ENCODE measurements at regions not wholly inside any gene's neighbourhood (a gene's known extent, or its start where the extent isn't known, plus 50 kb on each side); places are given as distances from the start of the nearest gene placed in this dataset.

GRCh38 chr3:177760803-177761202, 563.5 kb upstream of the TBL1XR1 start:
- Histone ChIP-seq H3K27ac (ENCODE audit: low read depth, low read length) (no peak overlapping the region), H3K4me3 (ENCODE audit: low read depth, low read length) (no peak overlapping the region), H3K27me3 (ENCODE audit: control insufficient read depth, insufficient read depth, low read length) (no peaks in the 10 kb centered on the region), H3K9me3 (ENCODE audit: control insufficient read depth, insufficient read depth, low read length) (peaks cover 7% of the 10 kb centered on the region; the same call in 1 of the 2 replicates)
- CTCF ChIA-PET: no interaction called here
- POLR2A ChIA-PET: no interaction called here
- no peak for DNase-seq (ENCODE audit: low read depth, low spot score)
- TF ChIP-seq, protein P1, sequence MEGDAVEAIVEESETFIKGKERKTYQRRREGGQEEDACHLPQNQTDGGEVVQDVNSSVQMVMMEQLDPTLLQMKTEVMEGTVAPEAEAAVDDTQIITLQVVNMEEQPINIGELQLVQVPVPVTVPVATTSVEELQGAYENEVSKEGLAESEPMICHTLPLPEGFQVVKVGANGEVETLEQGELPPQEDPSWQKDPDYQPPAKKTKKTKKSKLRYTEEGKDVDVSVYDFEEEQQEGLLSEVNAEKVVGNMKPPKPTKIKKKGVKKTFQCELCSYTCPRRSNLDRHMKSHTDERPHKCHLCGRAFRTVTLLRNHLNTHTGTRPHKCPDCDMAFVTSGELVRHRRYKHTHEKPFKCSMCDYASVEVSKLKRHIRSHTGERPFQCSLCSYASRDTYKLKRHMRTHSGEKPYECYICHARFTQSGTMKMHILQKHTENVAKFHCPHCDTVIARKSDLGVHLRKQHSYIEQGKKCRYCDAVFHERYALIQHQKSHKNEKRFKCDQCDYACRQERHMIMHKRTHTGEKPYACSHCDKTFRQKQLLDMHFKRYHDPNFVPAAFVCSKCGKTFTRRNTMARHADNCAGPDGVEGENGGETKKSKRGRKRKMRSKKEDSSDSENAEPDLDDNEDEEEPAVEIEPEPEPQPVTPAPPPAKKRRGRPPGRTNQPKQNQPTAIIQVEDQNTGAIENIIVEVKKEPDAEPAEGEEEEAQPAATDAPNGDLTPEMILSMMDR (IDR thresholded peaks at IDR 0.05; ENCODE audit: low read depth, low read length): no peak

- ChIA-PET CTCF (no interaction called here), POLR2A (no interaction called here)
- DNase-seq (ENCODE audit: low read depth, low spot score): no peak
- Histone ChIP-seq H3K27me3 (ENCODE audit: control insufficient read depth, insufficient read depth, low read length) (no peaks in the 10 kb centered on the region), H3K9me3 (ENCODE audit: control insufficient read depth, insufficient read depth, low read length) (peaks cover 7% of the 10 kb centered on the region), H3K4me3 (ENCODE audit: low read depth, low read length) (no peak overlapping the region), H3K27ac (ENCODE audit: low read depth, low read length) (no peak overlapping the region)
- TF ChIP-seq, protein P1 (IDR thresholded peaks at IDR 0.05; ENCODE audit: low read depth, low read length): no peak
Measured at GRCh38 chr3:177764377-177764912, 567.2 kb upstream of the TBL1XR1 start.

DNA sequence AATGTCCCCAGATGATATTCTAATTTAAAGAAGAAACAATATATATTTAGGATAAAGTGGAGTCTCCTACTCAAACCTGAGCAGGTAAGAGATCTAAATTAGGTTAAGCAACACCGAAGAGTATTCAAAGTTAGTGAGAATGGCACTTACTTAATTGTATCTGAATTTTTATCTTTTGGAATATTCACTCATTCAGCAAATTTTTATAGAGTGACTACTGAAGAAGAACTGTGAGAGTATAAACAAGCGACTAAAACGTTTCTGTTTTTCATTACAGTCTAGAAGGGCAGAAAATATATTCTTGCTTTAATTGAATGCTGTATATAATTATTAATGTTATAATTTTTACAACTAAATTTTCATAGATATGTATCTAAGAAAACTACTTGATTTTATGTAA, 567.7 kb upstream of the TBL1XR1 start:
- Histone ChIP-seq H3K4me3 (ENCODE audit: low read depth, low read length) (no peak overlapping the region), H3K27ac (ENCODE audit: low read depth, low read length) (no peak overlapping the region), H3K27me3 (ENCODE audit: control insufficient read depth, insufficient read depth, low read length) (no peaks in the 10 kb centered on the region), H3K9me3 (ENCODE audit: control insufficient read depth, insufficient read depth, low read length) (peaks cover 7% of the 10 kb centered on the region)
- ChIA-PET CTCF (no interaction called here), POLR2A (no interaction called here)
- DNase-seq (ENCODE audit: low read depth, low spot score): no peak
- TF ChIP-seq, protein P1 (IDR thresholded peaks at IDR 0.05; ENCODE audit: low read depth, low read length): no peak

DNA sequence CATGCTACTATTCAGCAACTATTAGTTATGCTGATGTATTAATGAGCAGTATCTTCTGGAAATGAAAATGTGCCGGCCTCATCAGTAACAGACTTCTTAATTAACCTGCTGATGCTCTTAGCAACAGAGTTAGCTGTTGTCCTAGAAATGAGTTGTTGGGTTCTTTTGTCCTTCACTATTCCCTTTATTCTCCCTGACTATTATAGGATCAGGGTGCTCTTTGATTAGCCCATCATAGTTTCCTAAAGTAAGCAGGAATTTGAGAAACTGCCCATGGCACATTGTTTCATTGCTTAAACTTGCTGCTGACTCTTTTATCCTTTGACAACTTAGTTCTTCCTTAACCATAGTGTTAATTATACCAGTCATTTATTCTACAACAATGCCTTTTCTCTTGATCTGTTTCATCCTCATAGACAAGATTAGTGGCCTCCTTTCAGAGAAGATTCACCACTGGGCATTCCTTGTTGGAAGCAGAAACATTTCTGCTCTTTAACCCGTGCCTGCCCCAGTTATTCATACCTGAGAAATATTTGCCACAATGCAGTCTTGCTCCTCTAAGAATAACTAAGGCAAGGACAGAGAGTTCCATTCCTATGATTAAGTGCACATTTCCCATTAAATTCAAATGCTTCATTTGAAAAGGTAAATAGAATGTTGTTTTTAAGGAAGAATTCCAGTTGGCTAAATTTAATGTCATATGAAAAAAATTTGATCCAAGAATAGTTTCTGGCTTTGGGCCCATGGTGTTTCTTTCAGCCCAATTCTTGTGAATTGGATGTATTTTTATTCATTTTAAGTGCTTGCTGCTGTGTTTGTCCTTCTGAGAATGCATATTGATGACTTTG, 573.3 kb upstream of the TBL1XR1 start:
- Histone ChIP-seq H3K27ac (ENCODE audit: low read depth, low read length) (no peak overlapping the region), H3K4me3 (ENCODE audit: low read depth, low read length) (no peak overlapping the region), H3K9me3 (ENCODE audit: control insufficient read depth, insufficient read depth, low read length) (peaks cover 7% of the 10 kb centered on the region), H3K27me3 (ENCODE audit: control insufficient read depth, insufficient read depth, low read length) (no peaks in the 10 kb centered on the region)
- POLR2A ChIA-PET: no interaction called here
- no peak for DNase-seq (ENCODE audit: low read depth, low spot score)
- TF ChIP-seq, protein P1 (IDR thresholded peaks at IDR 0.05; ENCODE audit: low read depth, low read length): no peak
- CTCF ChIA-PET: interaction anchor here (1.2 kb wide), 1 partner anchor 614 kb away, joined by 3 read pairs; no protein-coding TSS in a partner anchor

DNA sequence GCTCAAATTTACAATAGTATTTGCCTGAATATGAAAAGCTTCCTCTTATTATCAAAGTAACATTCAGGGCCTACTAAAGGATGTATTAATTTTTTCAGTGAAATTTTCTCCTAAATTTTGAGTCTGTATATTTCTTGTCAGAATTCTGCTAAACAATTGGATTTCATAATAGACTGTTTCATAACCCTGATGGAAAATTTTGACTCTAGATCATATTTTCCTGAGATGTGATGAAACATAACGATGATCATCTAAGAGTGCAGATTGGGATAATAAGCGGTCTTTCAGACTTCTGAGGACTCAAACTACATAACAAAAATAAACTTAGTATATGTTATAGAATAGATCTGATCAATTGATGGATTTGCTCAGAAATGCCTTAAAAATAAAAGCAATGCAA, 574.5 kb upstream of the TBL1XR1 start:
- peaks cover 7% of the 10 kb centered on the region for H3K9me3 ChIP-seq (ENCODE audit: control insufficient read depth, insufficient read depth, low read length)
- ChIA-PET POLR2A (no interaction called here), CTCF (interaction anchor here (0.6 kb wide), 1 partner anchor 542 kb away, joined by 6 read pairs; no protein-coding TSS in a partner anchor)
- DNase-seq (ENCODE audit: low read depth, low spot score): no peak
- H3K4me3 ChIP-seq (ENCODE audit: low read depth, low read length): no peak overlapping the region
- TF ChIP-seq, protein P1 (IDR thresholded peaks at IDR 0.05; ENCODE audit: low read depth, low read length): no peak
- H3K27me3 ChIP-seq (ENCODE audit: control insufficient read depth, insufficient read depth, low read length): no peaks in the 10 kb centered on the region
- H3K27ac ChIP-seq (ENCODE audit: low read depth, low read length): no peak overlapping the region
